Sigmoid colon (tissue), 6 donors: ENCODE measurements at regions not wholly inside any gene's neighbourhood (a gene's known extent, or its start where the extent isn't known, plus 50 kb on each side); places are given as distances from the start of the nearest gene placed in this dataset.

Source experiments
- DNase-seq: peaks from one replicate; pipeline ENCODE4 v3.0.0-alpha.2; 2019
- H3K27ac ChIP-seq, 4 donors: fragments of 200-600 bp; sonication (generic); one replicate each; pipeline ENCODE4 v1.5.1; 2016 to 2019; ENCODE audit warnings: mild to moderate bottlenecking in 1 of 4
- H3K27me3 ChIP-seq, 3 donors: fragments of 200-600 bp; sonication (generic); one replicate each; pipeline ENCODE4 v1.5.1; 2019; ENCODE audit warnings: mild to moderate bottlenecking in 1 of 3
- H3K36me3 ChIP-seq, 4 donors: fragments of 200-600 bp; sonication (generic); one replicate each; pipeline ENCODE4 v1.5.1; 2016 to 2019
- H3K4me1 ChIP-seq, 4 donors: fragments of 200-600 bp; sonication (generic); one replicate each; pipeline ENCODE4 v1.5.1; 2017 to 2019
- H3K4me3 ChIP-seq, 4 donors: fragments of 200-600 bp; sonication (generic); one replicate each; pipeline ENCODE4 v1.5.1; 2017 to 2019; ENCODE audit warnings: mild to moderate bottlenecking in 2 of 4, moderate library complexity in 1 of 4
- H3K9me3 ChIP-seq, 4 donors: fragments of 200-600 bp in 3 of 4; sonication (generic) in 3 of 4; one replicate each; pipeline versions ENCODE4 v1.5.1 to v1.6.1; 2013 to 2019
- CTCF ChIP-seq, 4 experiments: fragments of 450-650 bp in 3 of 4; fragments of 200-600 bp in 1 of 4; IDR thresholded peaks; one replicate each; pipeline ENCODE4 v1.5.1; 2016 to 2019; ENCODE audit warnings: antibody characterized with exemption in 4 of 4, mild to moderate bottlenecking in 3 of 4, moderate library complexity in 2 of 4
- EP300 ChIP-seq, 4 donors: sonication (generic); formaldehyde crosslinking; IDR thresholded peaks; one replicate each; pipeline ENCODE4 v1.6.1; 2017; ENCODE audit warnings: antibody characterized with exemption in 4 of 4
- POLR2A ChIP-seq, 2 donors: fragments of 450-650 bp; IDR thresholded peaks; one replicate each; pipeline ENCODE4 v1.6.1; 2016; ENCODE audit warnings: antibody characterized with exemption in 2 of 2, mild to moderate bottlenecking in 2 of 2, moderate library complexity in 2 of 2
- POLR2AphosphoS5 ChIP-seq, 4 donors: sonication (generic); formaldehyde crosslinking; IDR thresholded peaks; one replicate each; pipeline ENCODE4 v1.6.1; 2017; ENCODE audit warnings: antibody characterized with exemption in 4 of 4
- WGBS, 2 donors: extraction: QIAGEN DNeasy Blood & Tissue Kit; methylation state at CpG; one replicate each; pipeline ENCODE4 v1.1.7; 2013; 5-methylcytosine and 5-hydroxymethylcytosine counted together
- intact Hi-C: fragments of 100-400 bp; cut with DNase I; formaldehyde crosslinking; loops from one replicate; pipeline ENCODE4 v1.15.1; 2023
- donor health status: healthy with polysubstance abuse.
- donor health status: healthy.

- 93 to 97% methylated on average over 4 of the region's 4 CpGs for WGBS, 2 donors
- no peak for TF ChIP-seq POLR2AphosphoS5 (IDR thresholded peaks at IDR 0.05)
- no peak for TF ChIP-seq CTCF (IDR thresholded peaks at IDR 0.05)
- no peak for TF ChIP-seq POLR2A (IDR thresholded peaks at IDR 0.05)
- TF ChIP-seq EP300 (IDR thresholded peaks at IDR 0.05) = no peak
- Histone ChIP-seq H3K27me3 (no peaks in the 10 kb centered on the region), H3K9me3 (no peaks in the 10 kb centered on the region), H3K4me3 (no peak overlapping the region), H3K36me3 (no peaks in the 10 kb centered on the region), H3K4me1 (peaks cover 0 to 9% (median 4%) of the 10 kb centered on the region in 4 donors), H3K27ac (no peak overlapping the region)
- no peak for DNase-seq
- intact Hi-C loops = no loop called here
Measured at GRCh38 chr15:39529457-39529856, 51.4 kb upstream of the THBS1 start.

GRCh38 chr15:39530480-39531342, 50.2 kb upstream of the THBS1 start:
- Histone ChIP-seq H3K36me3 (no peaks in the 10 kb centered on the region), H3K27ac (no peak overlapping the region), H3K9me3 (no peaks in the 10 kb centered on the region), H3K27me3 (no peaks in the 10 kb centered on the region), H3K4me1 (peaks cover 0 to 9% (median 4%) of the 10 kb centered on the region in 4 donors), H3K4me3 (no peak overlapping the region)
- WGBS, 2 donors = 82 to 91% methylated on average over 7 of the region's 7 CpGs
- TF ChIP-seq CTCF (IDR thresholded peaks at IDR 0.05) (no peak), EP300 (IDR thresholded peaks at IDR 0.05) (no peak), POLR2A (IDR thresholded peaks at IDR 0.05) (no peak), POLR2AphosphoS5 (IDR thresholded peaks at IDR 0.05) (no peak)
- DNase-seq = no peak
- intact Hi-C loops = no loop called here
